ENCODE measurements at regions not wholly inside any gene's neighbourhood (a gene's known extent, or its start where the extent isn't known, plus 50 kb on each side); places are given as distances from the start of the nearest gene placed in this dataset.

DNA sequence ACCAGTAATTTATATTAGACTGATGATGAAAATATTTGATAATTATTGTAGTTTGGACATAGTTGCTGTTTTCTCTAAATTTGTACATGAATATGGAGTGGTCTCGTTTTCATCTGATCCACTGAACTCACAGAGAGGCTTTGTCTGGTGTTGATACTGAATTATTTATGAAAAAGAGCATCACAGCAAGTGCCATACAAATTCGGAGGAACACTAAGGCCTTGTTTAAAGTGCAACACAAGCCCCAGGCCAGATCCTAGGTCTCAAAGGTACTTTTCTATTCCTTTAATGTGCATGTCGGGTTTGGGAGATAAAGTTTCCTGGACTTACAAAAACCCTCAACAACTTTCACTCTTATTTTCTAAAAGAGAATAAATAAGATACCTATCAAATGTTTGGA lies 796.8 kb upstream of the EPHA6 start:
- no peak overlapping the region for H4K91ac ChIP-seq (replicated peaks; ENCODE audit: insufficient read length, low read length)
- H3K18ac ChIP-seq (ENCODE audit: extremely low read depth, low read length) = no peak overlapping the region
- no peaks in the 10 kb centered on the region for H3K79me1 ChIP-seq (ENCODE audit: low read depth, low read length)
- H2BK15ac ChIP-seq (ENCODE audit: low read length) = no peak overlapping the region
- no peak overlapping the region for H3K27ac ChIP-seq (ENCODE audit: low read depth, low read length)
- WGBS, 2 experiments (ENCODE audit: extremely low coverage in 1 of 2, insufficient coverage in 1 of 2, insufficient read length in 1 of 2, insufficient replicate concordance in 2 of 2, low coverage in 1 of 2, low lambda C conversion rate in 2 of 2, missing lambda C conversion rate in 1 of 2) = 85% methylated on average over 3 of the region's 3 CpGs; no CpG with 5 or more reads in 1 of the 2 experiments
- no peak overlapping the region for H2BK12ac ChIP-seq (ENCODE audit: low read depth, low read length)
- no peak overlapping the region for H3K4me2 ChIP-seq (ENCODE audit: insufficient read depth in 1 of 2, low read depth in 2 of 2, low read length in 2 of 2)
- no peaks in the 10 kb centered on the region for H3K79me2 ChIP-seq (ENCODE audit: control insufficient read depth in 1 of 2, insufficient read depth in 2 of 2, low read length in 2 of 2)
- H2AFZ ChIP-seq (ENCODE audit: low read length) = peak overlapping the region; percentile 53; the same call in 1 of the 2 replicates
- no peak overlapping the region for H2BK20ac ChIP-seq (ENCODE audit: low read length)
- no peak overlapping the region for H3K23ac ChIP-seq (ENCODE audit: insufficient read length)
- H4K5ac ChIP-seq (ENCODE audit: insufficient read length, low read depth, low read length) = no peak overlapping the region
- H4K20me1 ChIP-seq (replicated peaks in 1 of 2; ENCODE audit: control insufficient read depth in 1 of 2, insufficient read depth in 2 of 2, low read length in 2 of 2) = no peaks in the 10 kb centered on the region
- H3K23me2 ChIP-seq (ENCODE audit: low read depth, low read length) = no peaks in the 10 kb centered on the region
- H3K4me1 ChIP-seq (replicated peaks in 1 of 4; ENCODE audit: control insufficient read depth in 3 of 4, insufficient read depth in 4 of 4, low read length in 3 of 4) = no peaks in the 10 kb centered on the region
- ChIA-PET CTCF (ENCODE audit: partially characterized antibody) (no interaction called here), POLR2A (ENCODE audit: partially characterized antibody) (no interaction called here)
- H3K9ac ChIP-seq (replicated peaks in 1 of 4; ENCODE audit: extremely low read depth in 1 of 4, low read depth in 3 of 4, low read length in 3 of 4) = no peak overlapping the region
- no peak overlapping the region for H3K4ac ChIP-seq (replicated peaks; ENCODE audit: insufficient read length, low read depth, low read length)
- no peak overlapping the region for H2BK5ac ChIP-seq (ENCODE audit: low read depth, low read length)
- no peak overlapping the region for H2AK5ac ChIP-seq (ENCODE audit: low read depth, low read length)
- no peak overlapping the region for H4K8ac ChIP-seq (ENCODE audit: extremely low read depth, insufficient read depth, low read length)
- FAIRE-seq (no peak), DNase-seq (ENCODE audit: low read depth in 1 of 2, low spot score in 2 of 2) (no peak)
- no peak overlapping the region for H2BK120ac ChIP-seq (replicated peaks; ENCODE audit: low read depth, low read length)
- no peak overlapping the region for H3K14ac ChIP-seq (ENCODE audit: insufficient read length)
- H3K9me3 ChIP-seq (ENCODE audit: insufficient read depth in 2 of 2, low read depth in 1 of 2, low read length in 1 of 2) = no peaks in the 10 kb centered on the region
- no peaks in the 10 kb centered on the region for H3K36me3 ChIP-seq (ENCODE audit: control insufficient read depth in 2 of 4, insufficient read depth in 4 of 4, low read length in 3 of 4)
- no peaks in the 10 kb centered on the region for H3K27me3 ChIP-seq (replicated peaks in 1 of 4; ENCODE audit: control insufficient read depth in 3 of 4, extremely low read depth in 1 of 4, insufficient read depth in 3 of 4, low read length in 3 of 4)
- H3K4me3 ChIP-seq (ENCODE audit: extremely low read depth in 1 of 4, insufficient read depth in 2 of 4, low read depth in 3 of 4, low read length in 4 of 4) = no peak overlapping the region
- no peak overlapping the region for H3K56ac ChIP-seq (replicated peaks; ENCODE audit: insufficient read length, low read depth, low read length)
- TF ChIP-seq SRF (IDR thresholded peaks at IDR 0.05; ENCODE audit: low read depth, low read length) = no peak
- TF ChIP-seq ATF3 (IDR thresholded peaks at IDR 0.05; ENCODE audit: insufficient read depth, low read depth, low read length) = no peak

Measured in H1 (cell line).